ENCODE measurements at regions not wholly inside any gene's neighbourhood (a gene's known extent, or its start where the extent isn't known, plus 50 kb on each side); places are given as distances from the start of the nearest gene placed in this dataset.

DNA sequence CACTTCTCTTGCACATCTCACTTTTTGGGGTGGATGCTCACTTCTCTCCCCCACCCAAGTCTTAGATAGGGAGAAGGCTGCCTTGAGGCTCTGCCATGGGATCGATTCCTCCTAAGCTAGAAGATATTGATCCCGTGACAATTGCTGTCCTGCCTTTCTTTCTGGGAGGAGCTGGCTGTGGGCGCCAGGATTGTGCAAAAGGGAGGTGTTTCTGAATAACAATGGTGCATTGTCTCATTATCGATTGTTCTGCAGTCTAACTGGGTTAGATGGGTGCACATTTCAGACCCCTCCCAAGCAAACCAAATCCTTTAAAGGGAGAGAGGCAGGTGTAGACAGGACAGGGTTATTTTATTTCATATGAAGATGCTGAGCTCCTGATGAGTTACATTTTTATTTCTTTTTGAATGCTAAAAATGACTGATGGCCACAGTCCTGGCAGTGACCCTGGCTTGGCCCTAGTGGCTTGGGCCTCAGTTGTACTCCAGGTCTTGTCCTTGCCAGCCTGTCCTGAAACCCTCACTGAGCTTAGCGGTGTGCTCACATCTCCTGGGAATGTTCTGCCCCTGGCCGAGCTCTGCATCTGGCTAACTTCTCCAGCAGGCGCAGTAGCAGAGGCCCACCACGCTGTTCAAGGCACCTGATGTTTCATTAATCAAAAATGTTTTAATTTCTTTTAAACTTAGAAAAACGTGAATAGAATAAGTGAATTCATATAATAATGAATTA is 99.0 kb upstream of the KAZN start:
- DNase-seq (ENCODE audit: low read depth): no peak

GRCh38 chr1:14500041-14500440 is 98.4 kb upstream of the KAZN start:
- DNase-seq (ENCODE audit: low read depth): no peak

GRCh38 chr1:14500912-14501311 is 97.6 kb upstream of the KAZN start:
- DNase-seq (ENCODE audit: low read depth): no peak

DNA sequence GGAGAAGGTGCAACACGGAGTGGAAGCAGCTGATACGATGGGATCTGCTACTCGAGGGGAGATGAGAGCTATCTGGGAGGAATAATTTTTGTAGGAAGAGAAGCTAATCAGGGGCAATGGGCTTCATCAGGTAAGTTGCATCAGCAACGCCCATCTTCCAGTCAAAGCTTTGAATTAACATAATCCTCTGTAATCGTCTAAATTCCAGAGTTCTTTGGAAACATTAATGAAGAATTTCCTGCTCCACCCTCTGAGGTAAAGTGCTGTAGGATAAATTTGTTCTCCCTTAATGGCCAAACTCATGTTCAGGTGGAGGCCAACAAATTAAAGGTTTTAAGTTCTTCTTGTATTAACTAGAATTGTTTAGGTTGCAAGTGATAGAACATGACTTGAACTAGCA is 94.0 kb upstream of the KAZN start:
- DNase-seq (ENCODE audit: low read depth): no peak

- no peak for DNase-seq (ENCODE audit: low read depth)
Measured at GRCh38 chr1:14506471-14507255, 91.8 kb upstream of the KAZN start.

DNA sequence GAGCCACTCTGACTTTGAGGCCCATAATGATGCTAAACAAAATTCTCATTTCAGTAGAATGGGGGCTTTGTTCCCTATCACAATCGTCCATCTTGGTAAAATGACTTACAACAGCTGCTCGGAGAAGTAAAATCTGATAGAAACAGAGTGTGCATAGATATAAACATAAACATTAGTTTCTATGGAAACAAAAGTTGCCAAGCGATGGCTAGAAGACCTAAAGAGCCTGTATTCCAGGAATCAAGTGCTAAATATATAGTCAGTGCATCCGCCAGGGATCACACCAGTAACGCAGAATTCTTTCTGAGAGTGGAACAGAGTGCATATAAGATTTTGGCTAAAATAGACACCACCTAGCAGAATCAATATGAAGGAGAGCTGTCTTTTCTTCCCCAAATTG is 91.2 kb upstream of the KAZN start:
- DNase-seq (ENCODE audit: low read depth): no peak

GRCh38 chr1:14508613-14509012 is 89.9 kb upstream of the KAZN start:
- no peak for DNase-seq (ENCODE audit: low read depth)

GRCh38 chr1:14511166-14511680 is 87.3 kb upstream of the KAZN start:
- DNase-seq (ENCODE audit: low read depth): no peak

GRCh38 chr1:14511796-14512585 is 86.5 kb upstream of the KAZN start:
- no peak for DNase-seq (ENCODE audit: low read depth)

DNA sequence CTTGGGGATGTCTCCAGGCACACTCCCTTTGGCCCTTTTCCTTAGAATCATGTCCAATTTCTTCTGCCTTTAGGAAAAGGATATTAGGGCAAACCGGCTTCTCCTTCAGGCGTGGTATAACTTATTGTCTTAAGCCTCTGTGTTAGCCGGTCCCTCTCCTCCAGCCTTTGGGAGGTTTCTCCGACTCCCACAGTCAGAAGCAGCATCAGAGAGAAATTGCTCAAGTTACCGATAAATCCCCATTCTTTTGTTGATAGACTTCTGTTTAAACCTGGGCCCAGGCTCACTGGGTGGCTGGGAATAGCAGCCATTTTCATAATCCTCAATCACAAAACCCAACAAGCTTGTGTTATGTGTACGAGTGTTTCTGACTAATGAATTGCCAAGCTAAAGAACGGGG is 85.4 kb upstream of the KAZN start:
- DNase-seq (ENCODE audit: low read depth): no peak

- no peak for DNase-seq (ENCODE audit: low read depth)
Measured at GRCh38 chr1:14514739-14515138, 83.7 kb upstream of the KAZN start.

- DNase-seq (ENCODE audit: low read depth): no peak
Measured at GRCh38 chr1:14516974-14517840, 81.3 kb upstream of the KAZN start.

GRCh38 chr1:14517841-14518180 is 80.7 kb upstream of the KAZN start:
- no peak for DNase-seq (ENCODE audit: low read depth)

- no peak for DNase-seq (ENCODE audit: low read depth)
Measured at GRCh38 chr1:14519976-14520375, 78.5 kb upstream of the KAZN start.

- no peak for DNase-seq (ENCODE audit: low read depth)
Measured at GRCh38 chr1:14520514-14521163, 77.8 kb upstream of the KAZN start.

DNA sequence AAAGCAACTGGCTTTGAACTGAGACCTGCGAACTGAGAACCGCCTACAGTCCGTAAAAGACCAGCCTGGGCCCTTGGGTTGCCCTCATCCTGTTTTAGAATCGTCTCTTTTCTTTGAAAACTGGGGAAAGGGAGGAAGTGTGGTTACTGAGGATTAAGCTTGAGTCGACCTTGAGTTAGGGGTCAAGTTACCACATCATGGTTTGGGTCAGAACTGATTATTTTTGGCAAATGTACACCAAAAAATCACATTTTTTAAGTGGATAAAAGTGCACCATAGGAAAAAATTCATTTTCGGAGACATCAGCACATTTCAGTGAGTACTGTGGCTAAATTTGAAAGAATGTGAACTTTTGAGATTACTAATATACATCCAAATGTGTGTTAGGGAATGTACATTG is 76.9 kb upstream of the KAZN start:
- no peak for DNase-seq (ENCODE audit: low read depth)

DNA sequence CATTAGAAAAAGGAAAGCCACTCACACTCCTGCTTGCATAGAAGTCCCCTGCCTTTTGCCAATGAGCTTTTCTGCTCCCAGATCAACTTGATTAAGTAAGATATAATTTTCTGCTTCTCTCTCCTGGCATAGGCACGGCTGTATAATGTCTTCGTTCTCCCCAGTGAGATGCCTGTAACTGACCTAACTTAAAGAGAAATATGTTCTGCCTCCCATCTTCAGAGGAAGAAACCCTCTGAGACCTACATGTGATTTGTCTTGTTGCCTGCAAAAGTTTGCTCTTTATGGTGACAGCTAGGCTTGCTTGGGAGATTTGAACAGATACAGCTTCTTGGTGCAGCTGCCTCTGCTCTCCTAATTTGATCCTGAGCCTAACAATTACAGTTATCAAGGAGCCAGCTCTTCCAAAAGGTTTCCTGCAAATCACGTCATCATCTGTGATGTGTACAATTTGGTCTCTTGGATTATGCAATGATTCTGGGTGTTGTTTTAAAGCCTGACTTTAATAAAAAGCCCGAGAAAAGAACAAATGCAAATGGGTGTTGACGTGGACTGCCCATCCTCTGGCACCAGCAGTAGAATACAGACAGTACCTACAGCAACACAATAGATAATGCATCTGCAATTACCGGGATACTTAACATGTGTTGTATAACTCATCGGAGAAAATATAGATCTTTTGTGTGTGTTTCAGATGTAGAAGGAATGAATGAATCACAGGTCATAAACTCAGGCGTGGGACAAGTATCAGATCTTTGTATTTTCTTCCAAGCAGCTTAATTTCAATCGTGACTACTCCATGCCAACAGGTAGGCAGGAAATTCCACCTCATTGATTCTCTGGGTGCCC is 76.2 kb upstream of the KAZN start:
- no peak for DNase-seq (ENCODE audit: low read depth)

GRCh38 chr1:14522926-14523241 is 75.6 kb upstream of the KAZN start:
- DNase-seq (ENCODE audit: low read depth): no peak

DNA sequence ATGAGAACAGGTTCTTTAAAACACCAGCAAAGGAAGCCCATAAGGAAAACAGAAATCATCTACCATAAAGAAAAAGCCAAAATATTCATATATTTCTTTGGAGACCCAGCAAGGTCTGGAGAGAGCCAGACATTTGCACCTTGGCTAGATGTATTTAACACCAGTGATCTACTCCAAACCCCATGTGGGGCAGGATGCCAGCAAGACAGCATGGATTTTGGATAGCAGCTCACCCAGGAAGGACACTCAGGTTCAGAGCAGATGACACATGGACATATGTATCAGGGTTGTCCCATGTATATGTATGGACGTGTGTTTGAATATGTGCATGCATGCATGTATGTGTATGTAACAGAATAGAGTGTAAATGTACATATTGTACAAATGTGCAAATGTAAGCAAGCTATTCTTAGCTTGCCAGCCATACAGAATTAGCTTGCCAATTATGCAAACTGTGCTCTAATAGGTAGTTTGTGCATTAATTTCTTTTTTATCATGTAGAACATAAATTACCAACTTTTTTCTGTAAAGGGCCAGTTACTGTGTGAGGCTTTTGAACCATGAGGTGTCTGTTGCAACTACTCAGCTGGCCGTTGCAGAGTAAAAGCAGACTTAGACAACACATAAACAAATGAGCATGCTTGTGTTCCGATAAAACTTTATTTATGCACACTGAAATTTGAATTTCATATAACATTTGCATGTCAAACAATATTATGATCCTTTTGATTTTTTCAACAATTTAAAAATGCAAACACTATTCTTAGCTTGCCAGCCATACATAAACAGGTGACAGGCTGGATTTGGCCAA is 73.5 kb upstream of the KAZN start:
- DNase-seq (ENCODE audit: low read depth): no peak

DNA sequence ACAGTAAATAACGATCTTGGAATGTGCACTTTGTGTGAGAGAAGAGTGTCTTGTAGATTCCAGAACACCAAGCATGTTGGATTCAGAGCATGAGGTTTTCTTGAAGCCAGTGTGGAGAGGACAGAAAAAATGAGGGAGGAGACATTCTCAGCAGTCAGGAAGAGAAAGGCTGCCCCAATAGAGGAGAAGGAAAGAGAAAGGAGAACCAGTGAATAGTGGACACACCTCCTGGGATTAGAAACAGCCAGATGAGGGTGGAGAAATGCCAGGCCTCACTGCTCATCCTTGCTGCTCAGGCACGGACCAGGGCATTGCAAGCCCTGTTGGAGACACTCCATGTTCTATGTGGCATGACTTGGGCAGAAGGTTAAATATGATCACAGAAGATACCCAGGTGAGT is 69.0 kb upstream of the KAZN start:
- no peak for DNase-seq (ENCODE audit: low read depth)
